CD14-positive monocyte (primary cell): ENCODE measurements at regions not wholly inside any gene's neighbourhood (a gene's known extent, or its start where the extent isn't known, plus 50 kb on each side); places are given as distances from the start of the nearest gene placed in this dataset.

ENCODE experiments used
- DNase-seq, 3 donors: peaks; one replicate each; pipeline ENCODE4 v3.0.0-alpha.2; 2011 to 2022
- H2AFZ ChIP-seq: 2 replicates; pipeline ENCODE4 v1.6.0; 2012; ENCODE audit warnings: mild to moderate bottlenecking, low read depth, low read length, inconsistent platforms; ENCODE audit not compliant: insufficient read depth, poor library complexity, severe bottlenecking
- H3K27ac ChIP-seq, 2 donors: 1 replicate in 1 of 2; 2 replicates in 1 of 2; pipeline ENCODE4 v1.5.1; 2012 to 2013; ENCODE audit warnings: low read length in 2 of 2, control low read depth in 1 of 2, inconsistent platforms in 1 of 2, low read depth in 1 of 2, mild to moderate bottlenecking in 1 of 2
- H3K27me3 ChIP-seq, 2 donors: one replicate each; pipeline versions ENCODE4 v1.6.0 to v1.6.1; 2011 to 2013; ENCODE audit warnings: low read length in 2 of 2; ENCODE audit not compliant: control insufficient read depth in 2 of 2, insufficient read depth in 2 of 2
- H3K36me3 ChIP-seq, 2 donors: replicated peaks in 1 of 2; 1 replicate in 1 of 2; 2 replicates in 1 of 2; pipeline versions ENCODE4 v1.5.1 to v1.6.1; 2012 to 2013; ENCODE audit warnings: low read length in 2 of 2, control low read depth in 1 of 2, inconsistent platforms in 1 of 2, mild to moderate bottlenecking in 1 of 2; ENCODE audit not compliant: insufficient read depth in 2 of 2, control insufficient read depth in 1 of 2
- H3K4me1 ChIP-seq, 2 donors: 1 replicate in 1 of 2; 2 replicates in 1 of 2; pipeline versions ENCODE4 v1.5.1 to v1.6.1; 2012 to 2013; ENCODE audit warnings: low read length in 2 of 2, control low read depth in 1 of 2, inconsistent platforms in 1 of 2, mild to moderate bottlenecking in 1 of 2, moderate library complexity in 1 of 2; ENCODE audit not compliant: insufficient read depth in 2 of 2, control insufficient read depth in 1 of 2
- H3K4me2 ChIP-seq: replicated peaks from 2 replicates; pipeline ENCODE3; 2012; ENCODE audit warnings: low read length, moderate library complexity, mild to moderate bottlenecking; ENCODE audit not compliant: poor library complexity, severe bottlenecking; ENCODE audit errors: extremely low read depth
- H3K4me3 ChIP-seq, 3 experiments: fragments of 200-600 bp in 1 of 3; sonication (generic) in 1 of 3; replicated peaks in 1 of 3; 1 replicate in 2 of 3; 2 replicates in 1 of 3; pipeline ENCODE4 v1.5.1; 2011 to 2013; ENCODE audit warnings: low read length in 3 of 3, mild to moderate bottlenecking in 3 of 3, control low read depth in 2 of 3, low read depth in 2 of 3, inconsistent platforms in 1 of 3, moderate library complexity in 1 of 3
- H3K79me2 ChIP-seq: 2 replicates; pipeline ENCODE4 v1.6.0; 2012; ENCODE audit warnings: mild to moderate bottlenecking, control low read depth, inconsistent platforms, low read length, moderate library complexity; ENCODE audit not compliant: insufficient read depth
- H3K9ac ChIP-seq: 2 replicates; pipeline ENCODE4 v1.6.0; 2017; ENCODE audit warnings: low read length, mild to moderate bottlenecking; ENCODE audit not compliant: insufficient read depth, poor library complexity, severe bottlenecking
- H3K9me3 ChIP-seq, 2 donors: replicated peaks in 1 of 2; 1 replicate in 1 of 2; 2 replicates in 1 of 2; pipeline versions ENCODE4 v1.5.1 to v1.6.1; 2012 to 2013; ENCODE audit warnings: low read length in 2 of 2, control low read depth in 1 of 2; ENCODE audit not compliant: control insufficient read depth in 1 of 2, insufficient read depth in 1 of 2
- H4K20me1 ChIP-seq: 2 replicates; pipeline ENCODE4 v1.6.0; 2012; ENCODE audit warnings: mild to moderate bottlenecking, low read length, control low read depth, moderate library complexity; ENCODE audit not compliant: insufficient read depth
- H3K27ac Mint-ChIP-seq, 7 donors: one replicate each; pipeline ENCODE4 v1.8.0; 2020; ENCODE audit warnings: mild to moderate bottlenecking in 7 of 7, mixed read lengths in 7 of 7, moderate library complexity in 6 of 7, inconsistent platforms in 2 of 7
- H3K27me3 Mint-ChIP-seq, 3 donors: one replicate each; pipeline ENCODE4 v1.8.0; 2021 to 2022; ENCODE audit warnings: low read depth in 3 of 3, mild to moderate bottlenecking in 3 of 3, mixed read lengths in 3 of 3, moderate library complexity in 3 of 3, inconsistent platforms in 1 of 3
- H3K36me3 Mint-ChIP-seq, 2 donors: one replicate each; pipeline ENCODE4 v1.8.0; 2020; ENCODE audit warnings: mixed read lengths in 2 of 2, inconsistent platforms in 1 of 2, mild to moderate bottlenecking in 1 of 2
- H3K4me1 Mint-ChIP-seq: one replicate; pipeline ENCODE4 v1.8.0; 2020; ENCODE audit warnings: mild to moderate bottlenecking, mixed read lengths
- H3K4me3 Mint-ChIP-seq, 2 donors: one replicate each; pipeline ENCODE4 v1.8.0; 2020; ENCODE audit warnings: mild to moderate bottlenecking in 2 of 2, mixed read lengths in 2 of 2, moderate library complexity in 1 of 2
- H3K9me3 Mint-ChIP-seq, 7 donors: one replicate each; pipeline ENCODE4 v1.8.0; 2020 to 2022; ENCODE audit warnings: mixed read lengths in 7 of 7, mild to moderate bottlenecking in 6 of 7, moderate library complexity in 6 of 7, inconsistent platforms in 2 of 7
- CTCF ChIP-seq: fragments of 200-600 bp; IDR thresholded peaks from one replicate; pipeline ENCODE4 v1.8.0; 2022; ENCODE audit warnings: antibody characterized with exemption, mild to moderate bottlenecking
- WGBS: methylation state at CpG from one replicate; pipeline ENCODE4 v1.1.5; 2013; ENCODE audit warnings: missing lambda C conversion rate; ENCODE audit not compliant: insufficient coverage; 5-methylcytosine and 5-hydroxymethylcytosine counted together
- intact Hi-C, 2 donors: fragments of 100-400 bp; cut with micrococcal nuclease; formaldehyde crosslinking; loops; one replicate each; pipeline versions ENCODE4 v1.15.0 to v1.15.1; 2023

DNA sequence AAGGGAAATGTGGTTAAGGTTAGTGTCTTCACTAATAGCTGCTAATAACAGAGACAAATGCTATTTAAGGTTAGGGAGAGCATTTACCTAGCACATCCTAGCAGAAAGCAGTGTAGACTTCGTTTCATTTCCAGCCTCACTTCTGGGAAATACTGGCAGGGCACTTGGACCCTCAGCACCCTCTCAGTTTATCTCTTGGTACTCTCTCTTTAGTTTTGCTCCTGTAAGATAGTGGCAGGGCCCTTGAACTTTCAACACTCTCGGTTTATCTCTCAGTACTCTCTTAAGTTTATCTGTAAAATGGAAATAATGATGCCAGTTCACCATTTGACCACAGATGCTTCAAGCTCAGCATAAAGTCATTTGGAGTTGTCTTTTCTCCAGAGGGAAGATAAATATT is 118.4 kb downstream of the MBL2 start:
- H3K4me1 ChIP-seq: no peaks in the 10 kb centered on the region
- no peak for TF ChIP-seq CTCF
- H3K9ac ChIP-seq: no peak overlapping the region
- H3K4me3 Mint-ChIP-seq: no peak overlapping the region
- H3K4me2 ChIP-seq: no peak overlapping the region
- H3K79me2 ChIP-seq: no peaks in the 10 kb centered on the region
- H3K36me3 Mint-ChIP-seq: no peaks in the 10 kb centered on the region
- peaks cover 9% of the 10 kb centered on the region for H3K4me1 Mint-ChIP-seq
- no peak overlapping the region for H3K27ac ChIP-seq
- no peaks in the 10 kb centered on the region for H3K9me3 ChIP-seq
- H3K9me3 Mint-ChIP-seq: no peaks in the 10 kb centered on the region
- intact Hi-C loops: no loop called here
- no peaks in the 10 kb centered on the region for H3K36me3 ChIP-seq
- no peak overlapping the region for H3K27ac Mint-ChIP-seq
- DNase-seq: no peak
- H3K4me3 ChIP-seq: no peak overlapping the region
- 100% methylated on average over 1 of the region's 2 CpGs for WGBS
- H2AFZ ChIP-seq: no peak overlapping the region
- H3K27me3 Mint-ChIP-seq: peaks cover 0 to 2% (median 0%) of the 10 kb centered on the region in 3 donors
- H4K20me1 ChIP-seq: no peaks in the 10 kb centered on the region
- no peaks in the 10 kb centered on the region for H3K27me3 ChIP-seq

DNA sequence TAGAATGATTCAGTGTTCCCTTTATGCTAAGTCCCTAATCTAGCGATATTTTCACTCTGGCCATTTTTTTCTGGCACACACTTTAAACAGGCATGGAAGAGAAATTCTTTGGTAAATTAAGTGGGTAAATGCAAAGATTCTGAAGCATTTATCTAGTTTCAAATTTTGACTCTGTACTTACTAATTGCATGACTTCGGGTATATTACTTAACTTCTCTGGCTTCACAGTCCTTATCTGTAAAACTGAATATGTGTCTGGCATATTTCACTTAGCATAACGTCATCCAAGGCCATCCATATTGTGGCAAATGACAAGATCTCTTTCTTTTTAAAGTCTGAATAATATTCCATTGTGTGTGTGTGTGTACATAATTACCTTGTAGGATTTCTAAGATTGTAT is 114.5 kb downstream of the MBL2 start:
- Histone ChIP-seq H3K4me3 (no peak overlapping the region), H3K79me2 (no peaks in the 10 kb centered on the region), H4K20me1 (no peaks in the 10 kb centered on the region), H3K36me3 (no peaks in the 10 kb centered on the region), H3K27me3 (no peaks in the 10 kb centered on the region), H3K4me2 (no peak overlapping the region), H3K27ac (no peak overlapping the region), H3K4me1 (no peaks in the 10 kb centered on the region), H2AFZ (no peak overlapping the region), H3K9me3 (no peaks in the 10 kb centered on the region), H3K9ac (no peak overlapping the region)
- Mint-ChIP-seq H3K27me3 (peaks cover 0 to 2% (median 0%) of the 10 kb centered on the region in 3 donors), H3K27ac (no peak overlapping the region), H3K9me3 (peaks cover 0 to 2% (median 0%) of the 10 kb centered on the region in 7 donors), H3K36me3 (no peaks in the 10 kb centered on the region), H3K4me3 (no peak overlapping the region), H3K4me1 (no peaks in the 10 kb centered on the region)
- no peak for TF ChIP-seq CTCF
- intact Hi-C loops: no loop called here
- WGBS: no CpG with 5 or more reads among the region's 3 CpGs
- no peak for DNase-seq
